RWPE2 (cell line): ENCODE measurements at regions not wholly inside any gene's neighbourhood (a gene's known extent, or its start where the extent isn't known, plus 50 kb on each side); places are given as distances from the start of the nearest gene placed in this dataset.
"Not testable (repeated sequence)": the region's sequence is repeated elsewhere in the genome, so short reads cannot be mapped to it uniquely, and the experiment has no call there.

Source experiments
- ATAC-seq: fragments of 200-7000 bp; cut with Tn5 transposase; 3 replicates; pipeline ENCODE4 v1.9.1; 2021; ENCODE audit warnings: low read depth
- DNase-seq: peaks from one replicate; pipeline ENCODE4 v3.0.0-alpha.2; 2020; ENCODE audit warnings: low spot score
- H3K27ac ChIP-seq: fragments of 450-650 bp; 2 replicates; pipeline ENCODE4 v1.5.1; 2017; ENCODE audit warnings: mild to moderate bottlenecking; ENCODE audit not compliant: poor library complexity, severe bottlenecking
- H3K27me3 ChIP-seq: fragments of 250-450 bp; sonication (Bioruptor Pico); 2 replicates; pipeline ENCODE4 v1.5.1; 2021; ENCODE audit warnings: mild to moderate bottlenecking, moderate library complexity; ENCODE audit not compliant: insufficient read depth, poor library complexity, severe bottlenecking
- H3K36me3 ChIP-seq: fragments of 250-450 bp; sonication (Bioruptor Pico); 2 replicates; pipeline ENCODE4 v1.5.1; 2020; ENCODE audit warnings: low read depth, mild to moderate bottlenecking, moderate library complexity
- H3K4me1 ChIP-seq: fragments of 250-450 bp; sonication (Bioruptor Pico); 2 replicates; pipeline ENCODE4 v1.5.1; 2021; ENCODE audit warnings: mild to moderate bottlenecking, moderate library complexity; ENCODE audit not compliant: insufficient read depth, poor library complexity, severe bottlenecking
- H3K4me3 ChIP-seq: fragments of 250-450 bp; sonication (Bioruptor Pico); 2 replicates; pipeline ENCODE4 v1.5.1; 2021; ENCODE audit warnings: mild to moderate bottlenecking, moderate library complexity; ENCODE audit not compliant: severe bottlenecking
- H3K9me3 ChIP-seq: fragments of 250-450 bp; sonication (Bioruptor Pico); 2 replicates; pipeline ENCODE4 v1.5.1; 2021; ENCODE audit warnings: mild to moderate bottlenecking, moderate library complexity; ENCODE audit not compliant: severe bottlenecking
- TF ChIP-seq, protein P1 (sequence below): fragments of 450-650 bp; IDR thresholded peaks from one replicate; pipeline ENCODE4 v1.5.1; 2017; ENCODE audit warnings: mild to moderate bottlenecking, moderate library complexity; ENCODE audit not compliant: poor library complexity, severe bottlenecking

DNA sequence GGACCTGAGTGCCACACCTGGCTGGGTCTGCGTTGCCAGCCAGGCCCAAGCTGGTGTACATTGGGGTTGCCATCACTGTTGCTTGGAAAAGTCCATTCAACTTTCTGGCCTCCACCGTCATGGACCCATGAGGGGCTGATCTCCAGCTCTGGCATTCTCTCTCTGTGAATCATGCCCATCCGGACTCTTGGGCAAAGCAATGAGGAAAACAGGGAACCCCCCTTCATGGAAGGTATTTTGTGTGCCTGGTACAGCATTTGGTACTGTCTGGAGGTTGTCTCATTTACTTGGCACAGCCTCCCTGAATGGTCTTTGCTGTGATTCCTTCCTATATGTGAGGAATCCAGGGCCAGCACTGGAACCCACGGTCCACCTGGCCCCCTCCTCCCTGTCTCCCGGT lies 99.4 kb downstream of the FOXD2 start:
- Histone ChIP-seq H3K4me3 (no peak overlapping the region), H3K27ac (no peak overlapping the region), H3K36me3 (no peaks in the 10 kb centered on the region), H3K27me3 (no peaks in the 10 kb centered on the region), H3K4me1 (no peaks in the 10 kb centered on the region), H3K9me3 (no peaks in the 10 kb centered on the region)
- no peak for DNase-seq
- TF ChIP-seq, protein P1, sequence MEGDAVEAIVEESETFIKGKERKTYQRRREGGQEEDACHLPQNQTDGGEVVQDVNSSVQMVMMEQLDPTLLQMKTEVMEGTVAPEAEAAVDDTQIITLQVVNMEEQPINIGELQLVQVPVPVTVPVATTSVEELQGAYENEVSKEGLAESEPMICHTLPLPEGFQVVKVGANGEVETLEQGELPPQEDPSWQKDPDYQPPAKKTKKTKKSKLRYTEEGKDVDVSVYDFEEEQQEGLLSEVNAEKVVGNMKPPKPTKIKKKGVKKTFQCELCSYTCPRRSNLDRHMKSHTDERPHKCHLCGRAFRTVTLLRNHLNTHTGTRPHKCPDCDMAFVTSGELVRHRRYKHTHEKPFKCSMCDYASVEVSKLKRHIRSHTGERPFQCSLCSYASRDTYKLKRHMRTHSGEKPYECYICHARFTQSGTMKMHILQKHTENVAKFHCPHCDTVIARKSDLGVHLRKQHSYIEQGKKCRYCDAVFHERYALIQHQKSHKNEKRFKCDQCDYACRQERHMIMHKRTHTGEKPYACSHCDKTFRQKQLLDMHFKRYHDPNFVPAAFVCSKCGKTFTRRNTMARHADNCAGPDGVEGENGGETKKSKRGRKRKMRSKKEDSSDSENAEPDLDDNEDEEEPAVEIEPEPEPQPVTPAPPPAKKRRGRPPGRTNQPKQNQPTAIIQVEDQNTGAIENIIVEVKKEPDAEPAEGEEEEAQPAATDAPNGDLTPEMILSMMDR = no peak
- ATAC-seq = no peak

- Histone ChIP-seq H3K4me1 (no peaks in the 10 kb centered on the region), H3K4me3 (no peak overlapping the region), H3K36me3 (no peaks in the 10 kb centered on the region), H3K9me3 (no peaks in the 10 kb centered on the region), H3K27ac (no peak overlapping the region), H3K27me3 (no peaks in the 10 kb centered on the region)
- DNase-seq (no peak), ATAC-seq (no peak)
- TF ChIP-seq, protein P1 = no peak
Measured at GRCh38 chr1:47537966-47538365, 100.1 kb downstream of the FOXD2 start.

GRCh38 chr1:47538530-47538929 lies 100.7 kb downstream of the FOXD2 start:
- not testable (repeated sequence) for H3K27ac ChIP-seq, H3K36me3 ChIP-seq, H3K4me1 ChIP-seq, DNase-seq, ATAC-seq, H3K9me3 ChIP-seq, H3K4me3 ChIP-seq, H3K27me3 ChIP-seq

DNA sequence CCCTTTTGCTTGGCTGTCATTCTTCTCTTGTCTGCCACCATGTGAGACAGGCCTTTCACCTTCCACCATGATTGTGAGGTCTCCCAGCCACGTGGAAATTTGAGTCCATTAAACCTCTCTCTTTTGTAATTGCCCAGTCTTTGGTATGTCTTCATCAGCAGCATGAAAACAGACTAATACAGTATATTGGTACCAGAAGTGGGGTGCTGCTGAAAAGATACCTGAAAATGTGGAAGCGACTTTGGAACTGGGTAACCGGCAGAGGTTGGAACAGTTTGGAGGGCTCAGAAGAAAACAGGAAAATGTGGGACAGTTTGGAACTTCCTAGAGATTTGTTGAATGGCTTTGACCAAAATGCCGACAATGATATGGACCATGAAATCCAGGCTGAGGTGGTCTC lies 103.9 kb downstream of the FOXD2 start:
- not testable (repeated sequence) for H3K9me3 ChIP-seq, DNase-seq, H3K27ac ChIP-seq, H3K4me3 ChIP-seq, H3K4me1 ChIP-seq, H3K36me3 ChIP-seq, ATAC-seq, H3K27me3 ChIP-seq

DNA sequence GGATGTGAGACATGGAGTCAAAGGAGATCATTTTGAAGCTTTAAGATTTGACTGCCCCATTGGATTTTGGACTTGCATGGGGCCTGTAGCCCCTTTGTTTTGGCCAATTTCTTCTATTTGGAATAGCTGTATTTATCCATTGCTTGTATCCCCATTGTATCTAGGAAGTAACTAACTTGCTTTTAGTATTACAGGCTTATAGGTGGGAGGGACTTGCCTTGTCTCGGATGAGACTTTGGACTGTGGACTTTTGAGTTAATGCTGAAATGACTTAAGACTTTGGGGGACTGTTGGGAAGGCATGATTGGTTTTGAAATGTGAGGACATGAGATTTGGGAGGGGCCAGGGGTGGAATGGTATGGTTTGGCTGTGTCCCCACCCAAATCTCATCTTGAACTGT lies 105.2 kb downstream of the FOXD2 start:
- H3K27me3 ChIP-seq, ATAC-seq, H3K9me3 ChIP-seq, H3K27ac ChIP-seq, H3K4me3 ChIP-seq, DNase-seq, H3K36me3 ChIP-seq, H3K4me1 ChIP-seq: not testable (repeated sequence)

DNA sequence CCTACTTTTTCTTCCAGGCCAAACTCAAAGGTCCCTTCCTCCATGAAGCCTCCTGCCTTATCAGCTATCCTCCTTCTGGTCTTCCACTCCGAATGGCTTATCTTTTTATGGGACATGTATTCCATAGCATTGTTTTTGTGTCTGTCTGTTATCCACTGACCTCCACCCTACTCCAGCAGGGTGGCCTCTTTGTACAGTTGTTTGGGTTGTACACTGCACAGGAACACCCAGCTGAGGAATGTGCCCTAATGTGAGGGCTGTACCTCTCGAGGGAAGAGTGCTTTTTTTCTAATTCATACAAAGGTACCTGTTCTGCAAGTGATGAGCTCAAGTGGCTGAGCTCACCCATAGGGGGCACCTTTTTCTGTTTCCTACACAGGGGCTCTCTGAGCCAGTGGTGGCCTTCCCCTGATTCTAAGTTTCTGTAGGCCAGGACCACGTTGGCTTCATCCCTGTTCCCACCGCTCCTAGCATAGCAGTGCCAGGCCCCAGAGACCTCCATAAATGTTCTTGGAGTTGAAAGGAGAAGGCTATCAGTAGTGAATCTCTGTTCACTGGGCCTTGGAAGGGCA lies 108.2 kb downstream of the FOXD2 start:
- Histone ChIP-seq H3K36me3 (no peaks in the 10 kb centered on the region), H3K4me3 (no peak overlapping the region), H3K27ac (no peak overlapping the region), H3K4me1 (no peaks in the 10 kb centered on the region), H3K27me3 (no peaks in the 10 kb centered on the region), H3K9me3 (no peaks in the 10 kb centered on the region)
- ATAC-seq = no peak
- DNase-seq = no peak
- TF ChIP-seq, protein P1 = no peak
